KMS-11 (cell line): ENCODE measurements at regions not wholly inside any gene's neighbourhood (a gene's known extent, or its start where the extent isn't known, plus 50 kb on each side); places are given as distances from the start of the nearest gene placed in this dataset.

ENCODE experiments used
- H2AFZ ChIP-seq: fragments of 200-600 bp; sonication (generic); 2 replicates; pipeline ENCODE4 v1.6.1; 2016; ENCODE audit warnings: antibody characterized with exemption, mixed run types, low read depth
- H3K27ac ChIP-seq: fragments of 200-600 bp; sonication (generic); 2 replicates; pipeline ENCODE4 v1.6.1; 2016; ENCODE audit warnings: mild to moderate bottlenecking, mixed run types
- H3K27me3 ChIP-seq: fragments of 200-600 bp; sonication (generic); 2 replicates; pipeline ENCODE4 v1.6.1; 2017; ENCODE audit warnings: mild to moderate bottlenecking, low read depth, mixed run types, moderate library complexity; ENCODE audit not compliant: insufficient read depth
- H3K36me3 ChIP-seq: fragments of 200-600 bp; sonication (generic); 2 replicates; pipeline ENCODE4 v1.6.1; 2017; ENCODE audit warnings: mild to moderate bottlenecking, mixed run types; ENCODE audit not compliant: insufficient read depth
- H3K4me1 ChIP-seq: fragments of 200-600 bp; sonication (generic); 2 replicates; pipeline ENCODE4 v1.6.1; 2016; ENCODE audit warnings: mild to moderate bottlenecking, low read depth, mixed run types; ENCODE audit not compliant: poor library complexity, severe bottlenecking
- H3K4me2 ChIP-seq: fragments of 200-600 bp; sonication (generic); 2 replicates; pipeline ENCODE4 v1.7.0; 2016; ENCODE audit warnings: mild to moderate bottlenecking, mixed run types
- H3K4me3 ChIP-seq: fragments of 200-600 bp; sonication (generic); IDR thresholded peaks from 2 replicates; pipeline ENCODE4 v1.6.1; 2017; ENCODE audit warnings: low read depth, low read length, mixed read lengths; ENCODE audit not compliant: insufficient read depth
- H3K79me2 ChIP-seq: fragments of 200-600 bp; sonication (generic); 2 replicates; pipeline ENCODE4 v1.6.1; 2016; ENCODE audit warnings: low read depth, mixed run types; ENCODE audit not compliant: insufficient read depth
- H3K9ac ChIP-seq: fragments of 200-600 bp; sonication (generic); 2 replicates; pipeline ENCODE4 v1.6.1; 2016; ENCODE audit warnings: mild to moderate bottlenecking, mixed run types
- H4K20me1 ChIP-seq: fragments of 200-600 bp; sonication (generic); 2 replicates; pipeline ENCODE4 v1.6.1; 2016; ENCODE audit warnings: mild to moderate bottlenecking, mixed run types; ENCODE audit not compliant: insufficient read depth
- TF ChIP-seq, protein P1 (sequence below): fragments of 200-600 bp; sonication (generic); conservative IDR thresholded peaks from 2 replicates; pipeline ENCODE4 v1.6.1; 2017; ENCODE audit warnings: low read depth, mild to moderate bottlenecking, antibody characterized with exemption, low read length, moderate library complexity, mixed read lengths

DNA sequence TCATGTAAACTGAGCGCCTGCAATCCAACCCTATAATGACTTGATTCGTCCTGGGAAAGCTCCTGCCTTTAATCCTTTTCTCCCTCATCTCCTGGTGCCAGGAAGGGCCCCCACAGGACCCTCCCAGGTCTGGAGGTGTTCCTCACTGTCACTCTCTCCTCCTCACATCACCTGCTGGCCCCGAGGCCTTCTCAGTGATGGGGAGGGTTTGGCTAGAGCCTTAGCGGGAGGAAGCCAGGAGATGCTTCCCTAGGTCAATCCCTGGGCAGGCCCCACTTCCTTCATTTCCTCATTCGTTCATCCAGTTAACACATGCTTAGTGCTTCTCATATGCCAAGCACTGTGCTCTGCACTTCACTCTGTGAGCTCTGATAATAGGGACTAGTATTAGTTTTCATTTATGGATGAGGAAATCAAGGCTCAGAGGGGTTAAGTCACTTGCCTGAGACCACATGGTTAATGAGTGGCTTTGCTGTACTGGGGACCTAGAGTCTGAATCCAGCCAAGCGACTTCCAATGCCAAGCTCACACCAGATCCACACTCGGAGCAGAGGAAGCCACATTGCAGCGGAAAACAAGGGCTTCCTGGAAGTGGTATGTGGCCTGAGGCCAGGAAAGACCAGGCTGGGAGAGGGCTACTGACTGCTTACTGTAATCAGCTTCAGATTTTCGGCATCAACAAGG lies 50.3 kb upstream of the CHRNB4 start:
- TF ChIP-seq, protein P1, sequence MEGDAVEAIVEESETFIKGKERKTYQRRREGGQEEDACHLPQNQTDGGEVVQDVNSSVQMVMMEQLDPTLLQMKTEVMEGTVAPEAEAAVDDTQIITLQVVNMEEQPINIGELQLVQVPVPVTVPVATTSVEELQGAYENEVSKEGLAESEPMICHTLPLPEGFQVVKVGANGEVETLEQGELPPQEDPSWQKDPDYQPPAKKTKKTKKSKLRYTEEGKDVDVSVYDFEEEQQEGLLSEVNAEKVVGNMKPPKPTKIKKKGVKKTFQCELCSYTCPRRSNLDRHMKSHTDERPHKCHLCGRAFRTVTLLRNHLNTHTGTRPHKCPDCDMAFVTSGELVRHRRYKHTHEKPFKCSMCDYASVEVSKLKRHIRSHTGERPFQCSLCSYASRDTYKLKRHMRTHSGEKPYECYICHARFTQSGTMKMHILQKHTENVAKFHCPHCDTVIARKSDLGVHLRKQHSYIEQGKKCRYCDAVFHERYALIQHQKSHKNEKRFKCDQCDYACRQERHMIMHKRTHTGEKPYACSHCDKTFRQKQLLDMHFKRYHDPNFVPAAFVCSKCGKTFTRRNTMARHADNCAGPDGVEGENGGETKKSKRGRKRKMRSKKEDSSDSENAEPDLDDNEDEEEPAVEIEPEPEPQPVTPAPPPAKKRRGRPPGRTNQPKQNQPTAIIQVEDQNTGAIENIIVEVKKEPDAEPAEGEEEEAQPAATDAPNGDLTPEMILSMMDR, result no peak
- H3K4me2 ChIP-seq, result no peak overlapping the region

More for the DNA sequence above, 50.3 kb upstream of the CHRNB4 start:
- Histone ChIP-seq H3K36me3 (no peaks in the 10 kb centered on the region), H3K79me2 (no peaks in the 10 kb centered on the region), H3K4me1 (no peaks in the 10 kb centered on the region), H3K27me3 (no peaks in the 10 kb centered on the region), H3K9ac (no peak overlapping the region), H3K4me3 (no peak overlapping the region), H2AFZ (no peak overlapping the region), H3K27ac (no peak overlapping the region), H4K20me1 (no peaks in the 10 kb centered on the region)
